Activated B cell treated with CpG ODN at 0.5 μM for 24 hours (primary cell): ENCODE measurements at regions not wholly inside any gene's neighbourhood (a gene's known extent, or its start where the extent isn't known, plus 50 kb on each side); places are given as distances from the start of the nearest gene placed in this dataset.

Experiments
- ATAC-seq: fragments of 200-7000 bp; cut with Tn5 transposase; one replicate; pipeline ENCODE4 v1.10.0; 2021; ENCODE audit warnings: low read depth, mild to moderate bottlenecking, moderate library complexity
- CTCF ChIA-PET: fragments of 350-600 bp; sonication (Branson Sonifier 250); formaldehyde crosslinking; loops from one replicate; lab custom pipeline; 2021; ENCODE audit warnings: antibody characterized with exemption; lab: Charles Lee
- POLR2A ChIA-PET: fragments of 350-600 bp; sonication (Branson Sonifier 250); formaldehyde crosslinking; loops from one replicate; lab custom pipeline; 2021; ENCODE audit warnings: antibody characterized with exemption; lab: Charles Lee
- DNase-seq: peaks from one replicate; pipeline ENCODE4 v3.0.0; 2022
- H3K27ac Mint-ChIP-seq: one replicate; pipeline ENCODE4 v1.8.0; 2020; ENCODE audit warnings: mixed read lengths
- H3K27me3 Mint-ChIP-seq: one replicate; pipeline ENCODE4 v1.8.0; 2021; ENCODE audit warnings: mixed read lengths
- H3K36me3 Mint-ChIP-seq: one replicate; pipeline ENCODE4 v1.8.0; 2021; ENCODE audit warnings: low read depth, mixed read lengths
- H3K4me1 Mint-ChIP-seq: one replicate; pipeline ENCODE4 v1.8.0; 2021; ENCODE audit warnings: mixed read lengths
- H3K4me3 Mint-ChIP-seq: one replicate; pipeline ENCODE4 v1.8.0; 2020; ENCODE audit warnings: mild to moderate bottlenecking, mixed read lengths
- H3K9me3 Mint-ChIP-seq: one replicate; pipeline ENCODE4 v1.8.0; 2020; ENCODE audit warnings: mixed read lengths
- intact Hi-C: fragments of 100-400 bp; cut with micrococcal nuclease; formaldehyde crosslinking; loops from one replicate; pipeline ENCODE4 v1.15.1; 2024
- TF ChIP-seq, protein P1 (sequence below): fragments of 200-600 bp; IDR thresholded peaks from one replicate; pipeline ENCODE4 v1.8.0; 2022; ENCODE audit warnings: antibody characterized with exemption, mild to moderate bottlenecking

GRCh38 chr5:1939256-1939655, 56.5 kb upstream of the IRX4 start:
- Mint-ChIP-seq H3K27me3 (peaks cover 10% of the 10 kb centered on the region), H3K4me1 (no peaks in the 10 kb centered on the region), H3K4me3 (no peak overlapping the region), H3K9me3 (peaks cover 2% of the 10 kb centered on the region), H3K27ac (no peak overlapping the region), H3K36me3 (no peaks in the 10 kb centered on the region)
- CTCF ChIA-PET: no interaction called here
- POLR2A ChIA-PET: no interaction called here
- intact Hi-C loops: no loop called here
- ATAC-seq (no peak), DNase-seq (no peak)
- TF ChIP-seq, protein P1, sequence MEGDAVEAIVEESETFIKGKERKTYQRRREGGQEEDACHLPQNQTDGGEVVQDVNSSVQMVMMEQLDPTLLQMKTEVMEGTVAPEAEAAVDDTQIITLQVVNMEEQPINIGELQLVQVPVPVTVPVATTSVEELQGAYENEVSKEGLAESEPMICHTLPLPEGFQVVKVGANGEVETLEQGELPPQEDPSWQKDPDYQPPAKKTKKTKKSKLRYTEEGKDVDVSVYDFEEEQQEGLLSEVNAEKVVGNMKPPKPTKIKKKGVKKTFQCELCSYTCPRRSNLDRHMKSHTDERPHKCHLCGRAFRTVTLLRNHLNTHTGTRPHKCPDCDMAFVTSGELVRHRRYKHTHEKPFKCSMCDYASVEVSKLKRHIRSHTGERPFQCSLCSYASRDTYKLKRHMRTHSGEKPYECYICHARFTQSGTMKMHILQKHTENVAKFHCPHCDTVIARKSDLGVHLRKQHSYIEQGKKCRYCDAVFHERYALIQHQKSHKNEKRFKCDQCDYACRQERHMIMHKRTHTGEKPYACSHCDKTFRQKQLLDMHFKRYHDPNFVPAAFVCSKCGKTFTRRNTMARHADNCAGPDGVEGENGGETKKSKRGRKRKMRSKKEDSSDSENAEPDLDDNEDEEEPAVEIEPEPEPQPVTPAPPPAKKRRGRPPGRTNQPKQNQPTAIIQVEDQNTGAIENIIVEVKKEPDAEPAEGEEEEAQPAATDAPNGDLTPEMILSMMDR: no peak

GRCh38 chr5:1938310-1939000, 55.7 kb upstream of the IRX4 start:
- intact Hi-C loops: no loop called here
- POLR2A ChIA-PET: no interaction called here

DNA sequence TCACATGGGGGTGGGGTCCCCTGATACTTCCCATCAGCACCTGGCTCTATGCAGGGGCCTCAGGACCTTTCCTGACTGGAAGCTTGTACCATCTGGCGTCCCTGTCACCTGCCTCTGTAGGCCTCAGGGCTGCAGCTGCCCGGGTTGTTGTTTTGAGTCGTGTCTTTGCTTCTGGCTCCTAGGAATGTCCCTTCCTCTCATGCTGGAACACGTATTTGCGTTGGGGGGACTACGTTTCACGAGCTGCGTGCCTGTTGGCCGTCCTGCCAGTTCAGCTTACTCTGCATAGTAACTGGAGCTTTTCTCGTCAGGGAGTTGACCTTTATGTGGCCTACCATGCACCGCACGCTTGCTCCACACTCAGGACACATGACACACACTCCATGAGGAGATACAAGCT, 54.9 kb upstream of the IRX4 start:
- intact Hi-C loops: no loop called here
- TF ChIP-seq, protein P1: no peak
- no peak overlapping the region for H3K27ac Mint-ChIP-seq
- peaks cover 16% of the 10 kb centered on the region for H3K27me3 Mint-ChIP-seq
- peaks cover 2% of the 10 kb centered on the region for H3K9me3 Mint-ChIP-seq
- no peak overlapping the region for H3K4me3 Mint-ChIP-seq
- DNase-seq (no peak), ATAC-seq (no peak)
- POLR2A ChIA-PET: no interaction called here
- H3K4me1 Mint-ChIP-seq: no peaks in the 10 kb centered on the region
- CTCF ChIA-PET: no interaction called here
- no peaks in the 10 kb centered on the region for H3K36me3 Mint-ChIP-seq

More at GRCh38 chr5:1938310-1939000, 55.7 kb upstream of the IRX4 start:
- Mint-ChIP-seq H3K4me3 (no peak overlapping the region), H3K36me3 (no peaks in the 10 kb centered on the region), H3K27ac (no peak overlapping the region), H3K27me3 (peaks cover 10% of the 10 kb centered on the region), H3K4me1 (no peaks in the 10 kb centered on the region), H3K9me3 (peaks cover 2% of the 10 kb centered on the region)
- no peak for ATAC-seq
- CTCF ChIA-PET: no interaction called here
- TF ChIP-seq, protein P1: no peak
- DNase-seq: no peak

- Mint-ChIP-seq H3K9me3 (no peaks in the 10 kb centered on the region), H3K4me3 (no peak overlapping the region), H3K27me3 (peaks cover 18% of the 10 kb centered on the region), H3K27ac (no peak overlapping the region), H3K4me1 (no peaks in the 10 kb centered on the region), H3K36me3 (no peaks in the 10 kb centered on the region)
- ChIA-PET CTCF (no interaction called here), POLR2A (no interaction called here)
- TF ChIP-seq, protein P1: no peak
- ATAC-seq (no peak), DNase-seq (no peak)
- intact Hi-C loops: no loop called here
Observed at GRCh38 chr5:1936901-1937300, 54.2 kb upstream of the IRX4 start.

DNA sequence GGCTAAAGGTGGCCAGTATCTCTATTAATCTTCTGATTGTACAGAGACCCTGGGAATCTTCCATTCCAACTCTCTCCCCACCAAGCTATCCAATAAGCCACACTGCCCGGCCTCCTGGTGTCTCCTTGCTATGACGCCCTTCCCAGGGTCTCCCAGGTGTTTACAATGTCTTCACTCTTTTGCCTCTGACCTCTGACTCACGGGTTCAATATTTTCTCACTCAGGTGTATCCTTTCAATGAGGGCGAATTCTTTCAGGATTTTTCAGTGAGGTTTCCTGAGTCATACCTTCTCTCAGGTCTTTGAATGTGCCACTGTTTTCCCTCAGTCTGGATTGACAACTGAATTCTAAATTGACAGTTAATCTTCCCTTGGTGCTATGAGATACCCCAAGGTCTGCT, 53.7 kb upstream of the IRX4 start:
- Mint-ChIP-seq H3K27me3 (peaks cover 20% of the 10 kb centered on the region), H3K9me3 (no peaks in the 10 kb centered on the region), H3K4me1 (no peaks in the 10 kb centered on the region), H3K4me3 (no peak overlapping the region), H3K36me3 (no peaks in the 10 kb centered on the region), H3K27ac (no peak overlapping the region)
- DNase-seq: no peak
- intact Hi-C loops: no loop called here
- POLR2A ChIA-PET: no interaction called here
- CTCF ChIA-PET: no interaction called here
- ATAC-seq: no peak
- TF ChIP-seq, protein P1: no peak
